GM19328 (cell line): ENCODE measurements at regions not wholly inside any gene's neighbourhood (a gene's known extent, or its start where the extent isn't known, plus 50 kb on each side); places are given as distances from the start of the nearest gene placed in this dataset.

Source experiments
- ATAC-seq: cut with Tn5 transposase; IDR thresholded peaks from one replicate; pipeline ENCODE4 v1.9.1; 2021; ENCODE audit warnings: mild to moderate bottlenecking, moderate library complexity; ENCODE audit not compliant: unreplicated experiment

GRCh38 chr5:93322974-93323860 lies 257.8 kb downstream of the NR2F1-AS1 start:
- ATAC-seq = no peak

- no peak for ATAC-seq
These were observed 260.0 kb downstream of the NR2F1-AS1 start for GRCh38 chr5:93320920-93321445.

- ATAC-seq = no peak
These were observed 267.3 kb downstream of the NR2F1-AS1 start for GRCh38 chr5:93313672-93314071.

GRCh38 chr5:93311881-93312280 lies 269.1 kb downstream of the NR2F1-AS1 start:
- no peak for ATAC-seq

GRCh38 chr5:93307557-93307956 lies 273.5 kb downstream of the NR2F1-AS1 start:
- ATAC-seq = no peak

GRCh38 chr5:93305984-93306383 lies 275.0 kb downstream of the NR2F1-AS1 start:
- no peak for ATAC-seq

- ATAC-seq = no peak
These were observed 276.4 kb downstream of the NR2F1-AS1 start for GRCh38 chr5:93304456-93305250.

GRCh38 chr5:93303291-93303691 lies 277.7 kb downstream of the NR2F1-AS1 start:
- no peak for ATAC-seq

- no peak for ATAC-seq
These were observed 278.3 kb downstream of the NR2F1-AS1 start for GRCh38 chr5:93302711-93303110.

- no peak for ATAC-seq
These were observed 280.1 kb downstream of the NR2F1-AS1 start for GRCh38 chr5:93300945-93301344.

- ATAC-seq = no peak
These were observed 280.6 kb downstream of the NR2F1-AS1 start for GRCh38 chr5:93300309-93300923.

GRCh38 chr5:93299681-93300308 lies 281.2 kb downstream of the NR2F1-AS1 start:
- no peak for ATAC-seq

GRCh38 chr5:93297116-93297515 lies 283.9 kb downstream of the NR2F1-AS1 start:
- ATAC-seq = no peak

GRCh38 chr5:93296338-93296737 lies 284.7 kb downstream of the NR2F1-AS1 start:
- no peak for ATAC-seq

GRCh38 chr5:93294996-93295395 lies 286.0 kb downstream of the NR2F1-AS1 start:
- ATAC-seq = no peak

- ATAC-seq = no peak
These were observed 286.8 kb downstream of the NR2F1-AS1 start for GRCh38 chr5:93294199-93294598.

GRCh38 chr5:93289942-93290341 lies 291.1 kb downstream of the NR2F1-AS1 start:
- ATAC-seq = no peak

GRCh38 chr5:93285461-93285860 lies 295.6 kb downstream of the NR2F1-AS1 start:
- ATAC-seq = no peak

- ATAC-seq = no peak
These were observed 298.8 kb downstream of the NR2F1-AS1 start for GRCh38 chr5:93281980-93282772.

- no peak for ATAC-seq
These were observed 300.5 kb downstream of the NR2F1-AS1 start for GRCh38 chr5:93280518-93280917.
